Femur (tissue), 1 donor: ENCODE measurements at regions not wholly inside any gene's neighbourhood (a gene's known extent, or its start where the extent isn't known, plus 50 kb on each side); places are given as distances from the start of the nearest gene placed in this dataset.

Experiments used
- DNase-seq: peaks from one replicate; pipeline ENCODE4 v3.0.0-alpha.2; 2017

DNA sequence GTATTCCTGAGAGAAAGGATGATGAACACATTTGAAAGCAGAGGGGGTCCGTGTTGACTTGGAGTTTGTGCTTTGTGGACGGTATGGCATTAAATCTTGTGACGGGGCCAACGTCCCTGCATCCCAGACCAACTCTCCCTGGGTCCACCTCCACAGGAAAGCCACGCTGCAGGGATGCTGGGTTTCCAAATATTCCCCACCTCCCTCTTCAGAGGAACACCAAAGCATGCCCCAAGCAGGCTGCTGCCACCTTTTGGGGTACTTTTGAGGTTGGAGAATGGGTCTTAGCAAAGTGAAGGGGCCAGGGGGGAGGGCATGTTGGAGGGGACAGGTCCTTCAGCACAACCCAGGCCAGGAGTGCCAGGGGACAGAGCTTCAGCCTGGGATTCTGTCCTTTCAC is 504.4 kb downstream of the TCERG1L start:
- DNase-seq = no peak

DNA sequence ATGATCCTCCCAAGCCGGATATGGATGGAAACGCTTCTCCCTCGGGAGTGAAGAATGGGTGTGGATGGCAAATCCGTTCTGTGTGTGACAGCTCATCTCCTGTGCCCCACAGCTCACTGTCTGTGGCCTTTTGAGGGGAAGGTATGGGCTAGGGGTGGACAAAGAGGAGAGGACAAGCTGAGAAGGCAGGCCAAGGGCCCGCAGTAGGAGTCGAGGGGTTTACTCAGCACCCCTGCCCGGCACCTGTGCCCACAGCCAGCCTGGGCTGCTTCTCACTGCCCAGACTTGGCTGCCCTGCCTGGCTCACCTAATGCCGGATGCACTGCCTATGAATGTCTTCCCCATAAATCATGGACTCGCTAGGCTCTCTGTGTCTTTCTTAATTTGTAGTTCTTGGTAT is 503.8 kb downstream of the TCERG1L start:
- no peak for DNase-seq

DNA sequence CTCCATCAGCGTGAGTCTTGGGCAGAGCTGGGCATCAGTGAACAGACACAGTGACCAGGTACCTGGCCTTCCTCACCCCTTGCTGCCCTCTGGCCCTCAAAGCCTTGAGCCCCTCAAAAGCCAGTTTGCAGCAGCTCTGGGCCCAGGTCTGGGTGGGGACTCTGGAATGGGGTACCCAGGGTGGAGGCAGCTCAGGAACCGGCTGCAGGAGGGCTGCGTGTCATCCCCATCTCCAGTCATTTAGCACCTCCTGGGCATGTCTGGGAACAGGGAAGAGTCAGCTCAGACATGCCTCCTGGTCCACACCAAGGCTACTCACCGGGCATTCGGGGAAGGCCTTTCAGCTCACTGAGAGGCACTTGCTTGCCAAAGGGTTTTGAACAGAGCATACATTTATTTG is 503.3 kb downstream of the TCERG1L start:
- no peak for DNase-seq

DNA sequence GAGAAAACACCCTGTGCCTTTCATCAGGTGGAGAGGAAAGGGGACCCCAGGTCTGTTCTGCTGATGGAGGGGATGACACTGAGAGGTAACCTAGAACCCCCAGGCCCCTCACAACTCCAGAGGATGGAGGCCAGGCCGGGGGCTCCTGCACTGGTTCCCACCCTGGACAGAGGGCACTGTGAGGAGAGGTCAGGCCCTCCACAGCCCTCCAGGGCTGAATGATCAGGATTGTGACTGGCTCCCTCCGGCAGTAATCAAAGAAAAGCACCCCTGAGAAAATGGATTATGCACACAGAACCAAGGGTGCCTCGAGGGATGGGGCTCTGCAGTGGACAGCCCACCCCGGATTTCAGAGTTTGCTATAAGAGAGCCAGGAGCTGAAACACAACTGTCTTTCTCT is 502.8 kb downstream of the TCERG1L start:
- no peak for DNase-seq

DNA sequence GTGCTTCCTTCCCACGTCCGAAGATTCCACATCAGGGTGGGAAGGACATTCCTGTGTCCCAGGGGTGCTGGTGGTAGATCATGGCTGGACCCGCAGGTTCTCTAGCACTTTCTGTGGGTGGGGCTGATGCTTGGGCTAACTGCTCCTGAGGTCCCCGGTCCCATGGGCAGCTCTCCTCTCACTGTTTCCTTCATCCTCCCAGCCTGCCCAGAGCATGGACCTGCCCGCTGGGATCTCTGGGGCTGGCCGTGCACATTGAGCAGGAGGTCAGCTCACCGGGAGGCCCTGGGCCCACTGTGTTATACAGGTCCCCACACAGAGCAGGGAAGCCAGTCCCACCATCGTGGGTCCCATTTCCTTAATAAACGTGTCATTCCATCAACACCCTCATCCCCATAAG is 502.3 kb downstream of the TCERG1L start:
- DNase-seq = no peak

DNA sequence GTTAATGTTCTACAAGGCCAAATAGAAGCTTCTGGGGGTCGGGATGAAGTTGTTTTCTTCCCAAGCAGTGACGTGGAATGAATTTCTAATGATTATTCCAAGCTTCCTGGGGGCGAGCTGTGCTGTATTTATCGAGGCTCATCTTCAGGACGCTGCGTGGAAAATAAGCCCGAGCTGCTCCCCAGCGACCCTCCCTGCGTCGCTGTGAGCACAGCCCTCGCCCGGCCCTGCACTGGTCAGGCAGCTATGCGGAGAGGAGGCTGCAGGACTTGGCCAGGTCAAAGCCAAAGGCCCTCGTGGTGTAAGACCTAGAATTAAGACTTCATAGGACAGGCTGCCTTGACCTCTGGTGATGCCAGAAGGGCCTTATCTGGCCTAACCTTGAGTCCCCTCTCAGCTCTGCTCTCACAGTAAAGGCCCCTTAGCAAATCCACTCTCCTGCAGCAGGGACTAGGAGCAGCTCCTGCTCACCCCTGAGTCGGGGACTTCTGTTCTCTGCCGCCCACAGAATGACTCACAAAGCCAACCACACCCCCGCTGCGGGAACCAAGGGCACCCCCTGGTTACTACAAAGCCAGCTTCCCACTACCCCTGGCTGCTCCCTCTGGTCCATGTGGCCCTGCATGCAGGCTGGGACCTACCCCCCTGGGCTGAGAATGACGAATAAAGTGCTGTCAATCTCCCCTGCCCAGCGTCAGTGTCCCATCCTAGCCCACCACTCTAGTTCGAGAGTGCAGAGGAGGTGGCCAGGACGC is 501.6 kb downstream of the TCERG1L start:
- no peak for DNase-seq

DNA sequence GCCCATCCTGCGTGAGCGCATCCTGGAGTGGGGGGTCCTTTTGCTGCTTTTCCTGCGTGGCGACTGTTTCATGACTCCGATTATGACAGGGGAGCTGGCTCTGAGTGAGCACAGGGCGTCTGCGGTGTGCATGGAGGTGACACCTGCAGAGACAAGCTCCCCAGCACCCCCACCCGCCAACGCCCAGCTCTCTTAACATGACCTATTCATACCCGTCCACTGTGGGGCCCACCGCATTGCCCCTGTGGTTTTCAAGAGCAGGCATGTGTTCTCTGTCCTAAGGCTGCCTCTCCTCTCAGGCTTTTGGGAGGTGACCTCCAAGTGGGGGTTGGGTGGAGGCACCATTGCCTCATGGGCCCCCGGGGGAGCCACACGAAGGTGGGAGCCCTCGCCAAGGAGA is 500.7 kb downstream of the TCERG1L start:
- DNase-seq = no peak

DNA sequence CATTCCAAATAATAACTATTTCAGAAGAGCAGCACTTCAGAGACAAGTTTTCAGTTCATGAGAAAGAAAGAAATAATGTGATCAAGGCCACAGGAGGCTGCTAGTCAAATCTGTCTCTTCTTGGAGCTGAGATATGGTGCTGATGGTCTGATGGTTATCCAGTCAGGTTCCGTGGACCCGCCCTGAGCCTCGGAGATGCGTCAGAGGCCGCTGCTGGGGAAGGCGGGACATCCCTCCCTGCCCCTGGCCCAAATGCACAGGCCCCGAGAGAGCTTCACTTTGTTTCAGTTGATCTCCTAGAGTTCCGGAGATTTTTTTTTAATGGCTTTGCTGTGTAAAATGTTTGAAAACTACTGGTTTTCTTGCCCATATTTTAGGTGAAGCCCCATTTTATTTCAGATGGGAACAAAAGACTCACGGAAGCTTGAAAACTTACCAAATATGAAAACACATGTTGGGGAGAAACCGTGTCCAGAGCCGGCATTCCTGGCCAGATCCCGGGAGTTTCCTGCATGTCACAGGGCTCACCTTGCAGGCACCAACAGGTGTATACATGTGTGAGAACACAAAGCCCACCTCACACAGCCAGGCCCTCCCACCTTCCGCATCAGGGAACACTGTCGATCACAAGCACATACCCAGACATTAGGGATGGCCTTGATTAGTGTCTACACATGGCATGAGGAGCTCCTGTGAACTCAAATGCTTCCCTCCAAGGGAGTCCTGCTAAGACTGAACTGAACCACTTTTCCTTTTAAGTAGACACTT is 499.0 kb downstream of the TCERG1L start:
- no peak for DNase-seq

DNA sequence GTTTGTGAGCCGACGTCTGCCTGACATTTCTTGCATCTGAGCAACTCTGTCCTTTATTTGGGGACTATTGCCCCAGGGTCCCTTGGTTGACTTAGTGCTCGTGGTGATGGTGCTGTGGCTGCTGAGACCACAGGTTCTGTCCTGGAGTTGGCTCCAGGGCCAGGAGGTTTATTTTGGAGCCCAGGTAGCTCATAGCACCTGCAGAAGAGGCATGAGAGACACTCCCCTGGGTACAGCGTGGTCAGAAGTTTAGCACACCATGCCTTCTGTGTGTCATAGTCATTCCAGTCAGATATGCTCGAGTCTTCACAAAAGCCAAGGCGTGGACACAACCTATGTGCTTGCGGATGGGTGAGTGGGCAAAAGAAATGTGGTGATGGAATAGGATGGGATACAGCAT is 496.9 kb downstream of the TCERG1L start:
- no peak for DNase-seq

DNA sequence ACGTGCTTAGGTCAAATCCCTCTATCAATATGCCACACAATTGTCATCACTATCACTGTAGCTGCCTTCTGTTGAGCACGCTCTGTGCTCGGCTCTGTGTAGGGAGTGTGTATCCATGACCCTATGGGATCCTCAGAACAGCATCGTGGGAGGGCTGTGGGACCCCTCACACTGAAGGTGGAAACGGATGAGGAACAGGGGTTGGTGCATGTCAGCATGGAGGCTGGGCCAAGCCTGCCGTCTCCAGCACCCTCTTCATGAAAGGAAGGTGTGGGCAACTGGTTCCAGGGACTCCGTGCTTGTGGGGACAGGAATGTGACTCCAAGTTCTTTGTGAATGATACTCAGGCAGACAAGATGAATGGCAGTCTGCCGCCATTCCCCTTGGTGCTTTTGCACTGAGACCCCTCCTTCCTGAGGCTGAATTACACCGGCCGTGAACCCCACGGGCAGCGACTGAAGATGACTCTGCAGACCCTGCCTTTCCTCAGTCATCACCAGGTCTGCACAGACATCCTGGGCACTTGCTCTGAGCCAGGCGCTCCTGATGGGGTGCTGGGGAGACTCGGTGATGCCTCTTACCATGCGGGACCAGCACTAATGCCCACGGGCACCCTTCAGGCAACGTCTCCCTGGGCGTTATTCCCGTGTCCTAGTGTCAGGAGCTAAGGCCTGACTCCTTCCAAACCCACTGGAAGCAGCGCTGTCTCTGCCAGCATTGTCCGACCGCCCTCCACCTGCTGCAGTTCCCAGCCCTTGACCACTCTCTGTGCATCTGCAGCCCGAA is 495.2 kb downstream of the TCERG1L start:
- DNase-seq = no peak

DNA sequence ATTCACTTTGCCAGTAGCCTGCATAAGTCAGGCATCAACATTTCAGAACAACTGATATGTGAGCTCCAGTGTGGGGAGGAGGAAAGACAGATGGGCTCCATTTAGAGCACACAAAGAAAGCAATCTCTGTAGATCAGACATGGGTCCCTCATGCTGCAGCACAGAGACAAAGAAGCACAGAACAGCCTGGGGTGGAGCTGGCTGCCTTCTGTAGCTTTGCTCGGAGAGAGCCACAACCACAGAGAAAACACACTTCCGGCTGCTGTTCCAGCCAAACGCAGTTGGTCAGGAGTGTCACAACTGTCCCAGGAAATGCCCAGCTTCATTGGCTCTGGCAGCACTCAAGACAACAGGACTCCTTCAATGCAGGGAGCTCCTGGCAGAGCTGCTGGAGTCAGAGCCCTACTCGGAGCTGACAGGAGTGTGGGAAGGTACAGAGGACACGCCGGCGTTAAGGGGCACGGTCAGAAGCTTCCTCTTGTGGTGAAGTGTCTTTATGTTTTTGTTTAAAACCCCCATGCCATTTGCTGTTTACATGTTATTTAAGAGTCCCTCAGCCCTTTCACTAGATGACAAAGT is 494.4 kb downstream of the TCERG1L start:
- no peak for DNase-seq

DNA sequence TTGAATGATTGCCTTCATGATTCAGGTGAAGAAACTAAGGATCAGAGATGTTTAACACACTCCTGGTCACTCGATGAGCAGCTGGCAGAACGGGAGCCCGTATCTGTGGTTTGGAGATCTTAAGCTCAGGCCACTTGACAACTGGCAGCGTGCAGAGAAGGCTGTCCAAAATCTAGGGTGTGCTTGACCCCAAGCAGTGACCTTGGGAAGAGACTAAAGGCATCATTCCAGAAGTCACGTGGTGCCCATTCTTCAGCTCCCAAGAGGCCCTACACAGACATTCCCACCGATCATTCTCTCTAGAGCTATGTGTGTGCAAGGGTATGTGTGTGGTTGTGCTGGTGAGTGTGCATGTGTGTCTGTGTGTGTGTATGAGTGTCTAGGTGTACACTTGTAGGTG is 493.8 kb downstream of the TCERG1L start:
- no peak for DNase-seq

DNA sequence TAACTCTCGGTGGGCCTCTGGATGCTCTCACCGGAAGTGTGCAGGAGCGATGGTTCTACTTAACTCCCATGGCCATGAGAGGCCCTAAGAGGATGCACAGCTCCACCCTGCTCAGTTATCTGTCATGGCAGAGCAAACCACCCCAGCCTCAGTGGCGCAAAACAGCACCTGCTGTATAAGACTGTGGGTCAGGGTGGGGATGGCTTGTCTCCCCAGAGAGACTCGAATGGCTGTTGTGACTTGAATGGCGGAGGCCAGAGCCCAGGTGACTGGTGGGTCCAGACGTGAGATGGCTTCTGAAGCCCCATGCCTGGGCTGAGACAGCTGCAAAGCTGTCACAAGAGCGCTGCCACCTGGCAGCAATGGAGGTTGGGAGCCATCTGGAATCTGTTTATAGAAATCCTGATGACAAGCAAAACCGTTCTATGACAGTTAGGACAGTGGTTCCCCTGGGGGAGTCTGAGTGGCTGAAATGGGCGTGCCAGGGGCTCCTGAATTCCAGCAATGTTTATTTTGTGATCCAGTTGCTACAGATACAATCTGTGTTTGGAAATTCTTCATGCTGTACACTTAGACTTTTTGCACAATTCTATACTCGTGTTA is 490.5 kb downstream of the TCERG1L start:
- DNase-seq = no peak

DNA sequence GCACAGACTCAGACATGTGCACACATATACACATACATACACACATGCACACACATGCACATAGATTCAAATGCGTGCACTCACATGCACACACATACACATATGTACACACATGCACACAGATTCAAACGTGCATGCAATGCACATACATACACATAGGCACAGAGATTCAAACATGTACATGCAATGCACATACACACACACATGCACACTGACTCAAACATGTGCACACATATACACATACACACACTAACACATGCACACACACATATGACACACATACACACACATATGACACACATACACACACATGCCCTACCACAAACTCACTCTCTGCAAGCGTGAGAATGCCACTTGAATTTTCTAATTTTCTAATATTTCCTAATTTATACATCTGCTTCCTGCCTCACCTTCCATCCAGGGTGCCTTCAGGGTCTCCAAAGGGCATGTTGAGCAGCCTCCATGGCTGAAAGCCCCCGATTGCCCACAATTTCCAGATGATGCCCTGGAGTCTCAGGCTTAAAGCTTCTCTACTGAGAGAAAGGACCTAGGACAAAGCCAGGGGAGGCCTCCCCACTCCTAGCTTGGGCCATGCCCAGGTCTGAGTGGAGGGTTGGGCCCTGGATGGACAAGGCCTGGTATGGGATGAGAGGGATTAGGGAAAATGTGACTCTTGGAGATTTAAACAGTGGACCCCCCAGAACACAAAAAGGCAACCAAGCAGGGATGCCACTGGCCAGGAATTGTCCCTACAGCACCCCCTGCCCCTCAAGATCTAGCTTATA is 487.1 kb downstream of the TCERG1L start:
- no peak for DNase-seq

DNA sequence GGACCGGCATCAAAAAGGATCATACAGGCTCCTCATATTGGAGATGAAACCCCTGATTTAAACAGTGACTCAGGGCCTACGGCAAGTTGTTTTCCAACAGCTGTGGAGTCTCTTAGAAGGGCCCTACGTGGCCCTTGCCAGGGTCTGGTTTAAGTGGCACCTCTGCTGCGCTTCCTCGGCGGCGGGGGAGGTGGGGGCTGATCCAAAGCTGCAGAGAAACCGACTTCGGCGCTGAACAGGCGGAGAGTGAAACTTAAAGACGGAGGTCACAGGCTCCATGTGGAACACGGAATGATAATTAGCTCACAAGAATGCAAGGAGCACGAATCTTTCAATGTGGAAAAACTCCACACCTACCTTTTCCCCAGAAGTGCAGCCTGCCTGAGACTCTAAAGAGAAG is 477.9 kb downstream of the TCERG1L start:
- DNase-seq = no peak

DNA sequence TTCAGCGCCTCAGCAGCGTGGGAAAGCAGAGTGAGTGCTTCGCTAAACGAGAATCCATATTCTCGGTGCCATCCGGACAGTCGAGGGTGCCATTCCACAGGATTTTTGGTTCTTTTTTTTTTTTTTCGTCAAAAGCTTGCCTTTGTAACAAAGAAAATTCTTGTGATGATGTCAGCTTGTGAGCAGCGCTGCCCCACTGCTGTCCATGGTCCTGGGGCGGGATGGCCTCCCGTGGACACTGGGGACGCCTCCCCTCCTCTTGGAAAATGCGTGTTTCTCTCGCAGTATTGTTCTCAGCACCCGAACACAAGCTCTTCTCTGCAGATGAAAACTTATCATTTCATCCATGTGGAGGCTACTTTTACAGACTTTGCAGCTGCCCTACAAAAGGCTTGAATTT is 477.4 kb downstream of the TCERG1L start:
- no peak for DNase-seq

DNA sequence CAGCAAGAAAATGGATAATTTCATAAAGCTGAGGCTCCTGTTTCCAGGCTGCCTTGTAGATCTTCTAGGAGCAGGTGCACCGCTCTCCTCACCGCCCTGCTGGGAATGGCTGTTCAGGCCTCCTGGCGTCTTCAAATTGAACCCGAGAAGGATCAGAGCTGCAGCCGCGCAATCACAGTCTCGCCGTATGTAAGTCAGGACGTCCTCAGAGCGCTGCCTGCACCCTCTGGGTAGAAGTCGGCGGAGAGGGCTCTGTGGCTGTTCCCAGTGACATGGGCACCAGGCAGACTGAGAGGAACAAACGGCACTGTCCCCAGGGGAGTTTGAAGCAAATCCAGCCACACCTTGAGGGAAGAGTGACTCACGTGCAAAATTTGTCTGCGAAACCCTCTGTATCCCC is 476.9 kb downstream of the TCERG1L start:
- DNase-seq = no peak

DNA sequence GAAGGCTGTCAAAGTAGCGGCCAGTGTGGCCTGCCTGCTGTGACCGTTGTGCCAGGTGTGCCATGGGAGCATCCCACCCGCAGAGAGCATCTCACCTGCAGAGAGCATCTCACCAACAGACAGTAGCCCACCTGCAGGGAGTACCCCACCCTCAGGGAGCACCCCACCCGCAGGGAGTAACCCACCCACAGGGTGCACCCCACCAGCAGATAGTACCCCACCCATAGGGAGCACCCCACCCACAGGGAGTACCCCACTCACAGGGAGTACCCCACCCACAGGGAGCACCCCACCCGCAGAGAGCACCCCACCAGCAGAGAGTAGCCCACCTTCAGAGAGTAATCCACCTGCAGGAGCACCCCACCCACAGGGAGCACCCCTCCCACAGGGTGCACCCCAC is 476.5 kb downstream of the TCERG1L start:
- DNase-seq = no peak

DNA sequence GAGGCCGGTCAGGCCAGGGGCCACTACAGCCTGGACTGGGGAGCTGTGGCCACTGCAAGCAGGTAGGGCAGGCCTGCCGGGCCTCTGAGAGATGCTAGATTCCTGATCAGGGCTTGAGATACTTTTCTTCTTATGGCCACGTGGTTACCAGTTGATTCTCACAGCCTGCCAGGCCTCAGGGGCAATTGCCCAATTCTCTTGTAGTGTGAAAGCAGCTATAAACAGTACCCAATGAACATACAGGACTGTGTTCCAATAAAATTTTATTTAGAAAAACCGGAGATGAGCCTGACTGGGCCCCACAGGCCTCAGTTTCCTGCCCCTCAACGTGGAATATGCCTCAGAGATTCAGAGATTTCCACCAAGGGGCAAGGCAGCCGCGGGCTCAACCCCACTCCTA is 475.2 kb downstream of the TCERG1L start:
- DNase-seq = no peak

DNA sequence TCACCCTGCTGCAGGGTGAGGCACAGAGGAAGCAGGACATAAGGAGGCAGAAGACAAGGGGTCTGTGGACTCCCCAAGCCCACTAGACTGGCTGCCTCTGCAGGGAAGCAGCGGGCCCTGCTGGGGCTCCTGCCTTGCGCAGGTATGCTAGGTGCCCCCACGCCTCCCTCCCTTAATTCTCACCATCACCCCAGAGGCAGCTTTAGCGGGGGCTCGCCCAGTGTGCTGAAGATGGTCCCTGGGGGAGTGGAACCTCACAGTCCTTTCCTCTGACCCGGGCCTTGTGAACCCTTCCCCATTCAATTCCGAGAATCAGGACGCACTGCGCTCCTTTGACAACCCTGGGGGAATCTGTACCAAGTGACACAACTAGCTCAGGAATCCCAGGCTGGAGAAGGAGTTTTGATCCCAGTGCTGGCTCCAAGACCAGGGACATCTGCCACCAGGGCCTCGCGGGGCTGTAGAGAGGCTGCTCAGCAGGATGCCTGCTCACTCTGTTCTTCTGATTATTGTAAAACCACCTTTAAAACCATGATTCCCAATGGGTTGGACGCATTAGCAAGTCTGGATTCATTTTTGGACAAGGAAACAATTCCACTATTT is 468.4 kb downstream of the TCERG1L start:
- no peak for DNase-seq

DNA sequence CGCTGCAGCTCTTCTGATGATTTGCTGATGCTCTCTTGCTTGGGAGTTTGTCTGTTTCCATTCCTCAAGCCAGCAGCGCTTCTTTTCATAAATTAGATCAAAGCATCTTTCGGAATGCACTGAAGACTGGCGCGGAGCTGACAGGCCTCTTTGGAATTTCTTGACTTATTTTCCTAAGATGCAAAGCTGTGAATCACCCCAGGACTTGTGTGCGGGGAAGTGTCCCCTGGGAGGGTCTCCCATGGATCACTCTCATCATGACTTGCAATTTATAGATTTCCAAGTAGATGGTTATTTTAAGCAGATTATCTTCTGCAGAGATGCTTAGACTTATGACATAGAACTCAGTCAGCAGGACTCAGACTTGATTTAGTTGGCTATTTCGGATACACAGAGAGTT is 467.2 kb downstream of the TCERG1L start:
- DNase-seq = no peak

DNA sequence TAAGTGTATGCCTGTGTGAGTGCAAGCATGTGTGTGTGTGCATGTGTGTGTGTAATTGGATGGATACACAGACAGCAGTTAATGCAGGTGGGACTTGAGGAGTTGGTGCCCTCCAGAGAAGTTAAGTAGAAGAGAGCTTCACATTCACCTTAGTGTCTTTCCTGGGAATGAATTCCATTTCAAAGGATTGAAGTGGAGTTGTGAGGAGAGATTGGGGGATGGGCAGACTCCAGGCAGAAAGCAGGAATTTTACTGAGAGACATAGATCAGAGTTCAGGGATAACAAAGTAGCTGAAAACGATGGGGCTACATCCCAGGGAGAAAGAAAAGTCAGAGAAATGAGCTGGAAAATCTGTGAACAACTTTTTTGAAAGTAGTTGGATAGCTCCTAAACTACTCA is 464.4 kb downstream of the TCERG1L start:
- no peak for DNase-seq
